NCI-H1694 (cell line): ENCODE measurements at regions not wholly inside any gene's neighbourhood (a gene's known extent, or its start where the extent isn't known, plus 50 kb on each side); places are given as distances from the start of the nearest gene placed in this dataset.

ENCODE experiments used
- DNase-seq: peaks from one replicate; lab custom pipeline; 2025; lab: John Stamatoyannopoulos, UW

GRCh38 chr2:48140586-48140985, 173.9 kb upstream of the FOXN2 start:
- no peak for DNase-seq

- no peak for DNase-seq
Observed at GRCh38 chr2:48144777-48145176, 169.7 kb upstream of the FOXN2 start.

- no peak for DNase-seq
Observed at GRCh38 chr2:48145845-48146452, 168.5 kb upstream of the FOXN2 start.

- DNase-seq, result no peak
Observed at GRCh38 chr2:48146552-48146951, 167.9 kb upstream of the FOXN2 start.

- no peak for DNase-seq
Observed at GRCh38 chr2:48147719-48148118, 166.8 kb upstream of the FOXN2 start.

- no peak for DNase-seq
Observed at GRCh38 chr2:48148841-48149430, 165.5 kb upstream of the FOXN2 start.

- DNase-seq, result no peak
Observed at GRCh38 chr2:48157150-48157549, 157.3 kb upstream of the FOXN2 start.

- no peak for DNase-seq
Observed at GRCh38 chr2:48161628-48162027, 152.9 kb upstream of the FOXN2 start.

- no peak for DNase-seq
Observed at GRCh38 chr2:48162742-48163141, 151.7 kb upstream of the FOXN2 start.

GRCh38 chr2:48165070-48165753, 149.3 kb upstream of the FOXN2 start:
- no peak for DNase-seq

GRCh38 chr2:48169141-48169592, 145.3 kb upstream of the FOXN2 start:
- DNase-seq, result no peak

GRCh38 chr2:48170281-48170680, 144.2 kb upstream of the FOXN2 start:
- no peak for DNase-seq

GRCh38 chr2:48173141-48173540, 141.3 kb upstream of the FOXN2 start:
- DNase-seq, result no peak

- DNase-seq, result no peak
Observed at GRCh38 chr2:48174503-48174902, 140.0 kb upstream of the FOXN2 start.

- no peak for DNase-seq
Observed at GRCh38 chr2:48175254-48175653, 139.2 kb upstream of the FOXN2 start.

- DNase-seq, result no peak
Observed at GRCh38 chr2:48175656-48176055, 138.8 kb upstream of the FOXN2 start.

GRCh38 chr2:48176876-48177275, 137.6 kb upstream of the FOXN2 start:
- DNase-seq, result no peak

- DNase-seq, result no peak
Observed at GRCh38 chr2:48178611-48179010, 135.9 kb upstream of the FOXN2 start.

GRCh38 chr2:48180557-48180956, 133.9 kb upstream of the FOXN2 start:
- DNase-seq, result no peak

- no peak for DNase-seq
Observed at GRCh38 chr2:48183276-48183675, 131.2 kb upstream of the FOXN2 start.

GRCh38 chr2:48183991-48184390, 130.5 kb upstream of the FOXN2 start:
- DNase-seq, result no peak

- DNase-seq, result no peak
Observed at GRCh38 chr2:48187503-48187902, 127.0 kb upstream of the FOXN2 start.

- DNase-seq, result no peak
Observed at GRCh38 chr2:48189552-48190228, 124.8 kb upstream of the FOXN2 start.
